K562 (cell line): ENCODE measurements at regions not wholly inside any gene's neighbourhood (a gene's known extent, or its start where the extent isn't known, plus 50 kb on each side); places are given as distances from the start of the nearest gene placed in this dataset.

Experiments
- ATAC-seq: fragments of 200-7000 bp; cut with Tn5 transposase; 3 replicates; pipeline ENCODE4 v1.9.1; 2020; ENCODE audit warnings: moderate library complexity
- BruUV-seq: library from RNA; stranded (reverse); fragments of 400-500 nt; replicated peaks from 2 replicates; lab custom pipeline; 2021; lab: Mats Ljungman, UMichigan
- CTCF ChIA-PET: fragments of 300-600 bp; formaldehyde crosslinking; extraction: SDS; loops from one replicate; lab custom pipeline; 2021; ENCODE audit warnings: low intra/inter-chr PET ratio; lab: Yijun Ruan, JAX
- POLR2A ChIA-PET: fragments of 300-600, 350-650 bp; sonication (Branson Sonifier 250); formaldehyde crosslinking; extraction: SDS; loops from one replicate; lab custom pipeline; 2021; ENCODE audit warnings: antibody characterized with exemption, inconsistent platforms; lab: Yijun Ruan, JAX
- DNase-seq, 4 experiments: peaks; one replicate each; pipeline versions ENCODE4 v3.0.0 to v3.0.0-alpha.2; 2011 to 2018; ENCODE audit warnings: low spot score in 3 of 4, mixed read lengths in 3 of 4; ENCODE audit errors: extremely low read depth in 1 of 4
- FAIRE-seq: peaks from 2 replicates; lab custom pipeline; 2011; peaks lifted over from hg19 to GRCh38; lab: Jason Lieb, UNC
- H2AFZ ChIP-seq: 2 replicates; pipeline ENCODE4 v1.6.0; 2011; ENCODE audit warnings: low read depth, low read length, control low read depth, inconsistent platforms
- H3K27ac ChIP-seq: fragments of 200-600 bp; 3 replicates; pipeline ENCODE4 v1.8.0; 2011; ENCODE audit warnings: low read depth, mild to moderate bottlenecking, control low read depth, inconsistent platforms, low read length, moderate library complexity, mixed read lengths; ENCODE audit errors: extremely low read depth
- H3K27me3 ChIP-seq, 2 experiments: fragments of 300-600 bp in 1 of 2; 2 replicates in 1 of 2; 3 replicates in 1 of 2; pipeline versions ENCODE4 v1.6.0 to v1.8.0; 2011; ENCODE audit warnings: inconsistent platforms in 2 of 2, low read length in 2 of 2, mild to moderate bottlenecking in 1 of 2, mixed read lengths in 1 of 2, moderate library complexity in 1 of 2; ENCODE audit not compliant: control insufficient read depth in 2 of 2, insufficient read depth in 2 of 2
- H3K36me3 ChIP-seq: fragments of 300-600 bp; 3 replicates; pipeline ENCODE4 v1.8.0; 2011; ENCODE audit warnings: mild to moderate bottlenecking, low read length, inconsistent platforms; ENCODE audit not compliant: control insufficient read depth, insufficient read depth
- H3K4me1 ChIP-seq, 2 experiments: fragments of 200-600 bp in 1 of 2; replicated peaks in 1 of 2; 2 replicates in 1 of 2; 3 replicates in 1 of 2; pipeline versions ENCODE4 v1.5.1 to v1.8.0; 2011; ENCODE audit warnings: inconsistent platforms in 2 of 2, low read length in 2 of 2, mild to moderate bottlenecking in 1 of 2, mixed read lengths in 1 of 2, moderate library complexity in 1 of 2; ENCODE audit not compliant: control insufficient read depth in 2 of 2, insufficient read depth in 2 of 2
- H3K4me2 ChIP-seq: 2 replicates; pipeline ENCODE4 v1.6.1; 2011; ENCODE audit warnings: low read length, control low read depth, inconsistent platforms, mixed read lengths; ENCODE audit not compliant: insufficient read depth
- H3K4me3 ChIP-seq: fragments of 200-600 bp; sonication (generic), shearing (Covaris generic); 2 replicates; pipeline ENCODE4 v1.5.1; 2016; ENCODE audit warnings: control low read depth, inconsistent platforms
- H3K79me2 ChIP-seq: fragments of 200-600 bp; 3 replicates; pipeline ENCODE4 v1.8.0; 2011; ENCODE audit warnings: low read length, inconsistent platforms; ENCODE audit not compliant: control insufficient read depth, insufficient read depth
- H3K9ac ChIP-seq, 2 experiments: 2 replicates each; pipeline versions ENCODE4 v1.6.0 to v1.6.1; 2011; ENCODE audit warnings: low read depth in 2 of 2, low read length in 2 of 2, control low read depth in 1 of 2, inconsistent platforms in 1 of 2, mild to moderate bottlenecking in 1 of 2, mixed read lengths in 1 of 2; ENCODE audit not compliant: insufficient read depth in 1 of 2
- H3K9me1 ChIP-seq: one replicate; pipeline ENCODE4 v1.6.0; 2011; ENCODE audit warnings: inconsistent platforms, mild to moderate bottlenecking, low read length, moderate library complexity; ENCODE audit not compliant: control insufficient read depth, insufficient read depth
- H3K9me3 ChIP-seq: replicated peaks from 2 replicates; pipeline ENCODE4 v1.5.1; 2011; ENCODE audit warnings: low read depth, low read length, inconsistent platforms; ENCODE audit not compliant: control insufficient read depth, insufficient read depth
- H4K20me1 ChIP-seq: replicated peaks from 2 replicates; pipeline ENCODE4 v1.6.1; 2011; ENCODE audit warnings: low read length, inconsistent platforms, mixed read lengths; ENCODE audit not compliant: control insufficient read depth, insufficient read depth
- CTCF ChIP-seq, 3 experiments: IDR thresholded peaks in 2 of 3; conservative IDR thresholded peaks in 1 of 3; 2 replicates each; pipeline ENCODE4 v1.5.1; 2011 to 2012; ENCODE audit warnings: low read length in 3 of 3, mild to moderate bottlenecking in 3 of 3, control low read depth in 2 of 3, improper control_type of control experiment in 1 of 3, inconsistent platforms in 1 of 3, low read depth in 1 of 3, mixed read lengths in 1 of 3, moderate library complexity in 1 of 3; ENCODE audit not compliant: insufficient read depth in 2 of 3
- FOS ChIP-seq: IDR thresholded peaks from 3 replicates; pipeline ENCODE4 v1.6.1; 2011; ENCODE audit not compliant: insufficient read length; ENCODE audit errors: extremely low read depth
- HDAC8 ChIP-seq: fragments of 450-650 bp; IDR thresholded peaks from 2 replicates; pipeline ENCODE4 v1.6.1; 2016; ENCODE audit warnings: mild to moderate bottlenecking, missing genetic modification characterization, moderate library complexity, missing compliant biosample characterization
- HLTF ChIP-seq: fragments of 450-650 bp; IDR thresholded peaks from 2 replicates; pipeline ENCODE4 v1.6.1; 2016
- HMGXB4 ChIP-seq: sonication (generic); formaldehyde crosslinking; IDR thresholded peaks from 2 replicates; pipeline ENCODE4 v1.8.1; 2023; ENCODE audit warnings: mild to moderate bottlenecking, missing genetic modification reagents
- KAT2B ChIP-seq: IDR thresholded peaks from one replicate; pipeline ENCODE4 v1.6.1; 2012; ENCODE audit warnings: low read depth, mild to moderate bottlenecking, control low read depth, inconsistent platforms, low read length, moderate library complexity
- LCOR ChIP-seq: sonication (generic); formaldehyde crosslinking; IDR thresholded peaks from 2 replicates; pipeline ENCODE4 v1.8.0; 2022; ENCODE audit warnings: mild to moderate bottlenecking, missing genetic modification reagents
- PHTF2 ChIP-seq: fragments of 250-450 bp; sonication (Bioruptor Pico); IDR thresholded peaks from 2 replicates; pipeline ENCODE4 v1.5.0; 2021; ENCODE audit warnings: mild to moderate bottlenecking
- PRPF4 ChIP-seq: fragments of 200-400 bp; formaldehyde crosslinking; IDR thresholded peaks from one replicate; pipeline ENCODE4 v1.6.1; 2017; ENCODE audit warnings: low read length, low read depth, mild to moderate bottlenecking; ENCODE audit not compliant: insufficient read depth, poor library complexity, severe bottlenecking
- ZBTB1 ChIP-seq: sonication (generic); formaldehyde crosslinking; IDR thresholded peaks from 2 replicates; pipeline ENCODE4 v1.8.1; 2023; ENCODE audit warnings: missing genetic modification reagents, low read depth, mild to moderate bottlenecking, borderline replicate concordance
- ZNF518B ChIP-seq: fragments of 250-450 bp; sonication (Bioruptor Pico); IDR thresholded peaks from 2 replicates; pipeline ENCODE4 v1.5.0; 2021; ENCODE audit warnings: mild to moderate bottlenecking, moderate library complexity
- ZNF57 ChIP-seq: fragments of 450-650 bp; formaldehyde crosslinking; IDR thresholded peaks from 2 replicates; pipeline ENCODE4 v1.4.0; 2020; ENCODE audit warnings: mild to moderate bottlenecking, moderate library complexity
- WGBS: fragments of 100-300 bp; shearing (Covaris generic); methylation state at CpG from one replicate; pipeline ENCODE4 v1.1.6; 2016; ENCODE audit warnings: low coverage, mixed read lengths; ENCODE audit not compliant: insufficient coverage; ENCODE audit errors: missing lambda C conversion rate; 5-methylcytosine and 5-hydroxymethylcytosine counted together
- in situ Hi-C: fragments of 300-500 bp; cut with MboI; formaldehyde crosslinking; loops from 4 replicates; pipeline ENCODE4 v1.15.0; 2018; ENCODE audit warnings: inconsistent platforms, mixed read lengths
- intact Hi-C: fragments of 100-400 bp; cut with micrococcal nuclease; formaldehyde crosslinking; loops from 2 replicates; pipeline ENCODE4 v1.14.2; 2022
- TF ChIP-seq, protein P1 (sequence below): fragments of 250-450 bp; sonication (Bioruptor Pico); IDR thresholded peaks from 2 replicates; pipeline ENCODE4 v1.8.0; 2021; ENCODE audit warnings: mild to moderate bottlenecking, moderate library complexity

GRCh38 chr1:208455821-208456220 lies 211.6 kb upstream of the PLXNA2 start:
- Histone ChIP-seq H2AFZ (no peak overlapping the region), H4K20me1 (no peaks in the 10 kb centered on the region), H3K9me3 (no peaks in the 10 kb centered on the region), H3K79me2 (no peaks in the 10 kb centered on the region), H3K9ac (no peak overlapping the region), H3K4me1 (no peaks in the 10 kb centered on the region), H3K4me3 (no peak overlapping the region), H3K27me3 (no peaks in the 10 kb centered on the region), H3K27ac (no peak overlapping the region), H3K9me1 (no peaks in the 10 kb centered on the region), H3K4me2 (no peak overlapping the region), H3K36me3 (no peaks in the 10 kb centered on the region)
- ATAC-seq (no peak), FAIRE-seq (no peak), DNase-seq (no peak)
- in situ Hi-C loops = no loop called here
- TF ChIP-seq HDAC8 (tag) = no peak
- no peak for TF ChIP-seq ZBTB1 (CRISPR knock-in tag)
- TF ChIP-seq PRPF4 = no peak
- TF ChIP-seq CTCF (IDR thresholded peaks at IDR 0.05 in 2 of 3, conservative IDR thresholded peaks at IDR 0.05 in 1 of 3; ENCODE audit: insufficient read depth in 2 of 3, low read depth in 1 of 3, low read length in 3 of 3) = no peak
- no peak for TF ChIP-seq ZNF518B (CRISPR knock-in tag)
- no peak for TF ChIP-seq LCOR (CRISPR knock-in tag)
- no peak for TF ChIP-seq PHTF2 (CRISPR knock-in tag)
- no peak for TF ChIP-seq ZNF57 (CRISPR knock-in tag)
- TF ChIP-seq HMGXB4 (CRISPR knock-in tag) = no peak
- no peak for TF ChIP-seq HLTF
- TF ChIP-seq, protein P1, sequence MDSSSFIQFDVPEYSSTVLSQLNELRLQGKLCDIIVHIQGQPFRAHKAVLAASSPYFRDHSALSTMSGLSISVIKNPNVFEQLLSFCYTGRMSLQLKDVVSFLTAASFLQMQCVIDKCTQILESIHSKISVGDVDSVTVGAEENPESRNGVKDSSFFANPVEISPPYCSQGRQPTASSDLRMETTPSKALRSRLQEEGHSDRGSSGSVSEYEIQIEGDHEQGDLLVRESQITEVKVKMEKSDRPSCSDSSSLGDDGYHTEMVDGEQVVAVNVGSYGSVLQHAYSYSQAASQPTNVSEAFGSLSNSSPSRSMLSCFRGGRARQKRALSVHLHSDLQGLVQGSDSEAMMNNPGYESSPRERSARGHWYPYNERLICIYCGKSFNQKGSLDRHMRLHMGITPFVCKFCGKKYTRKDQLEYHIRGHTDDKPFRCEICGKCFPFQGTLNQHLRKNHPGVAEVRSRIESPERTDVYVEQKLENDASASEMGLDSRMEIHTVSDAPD (CRISPR knock-in tag) = no peak
- no peak for TF ChIP-seq FOS
- no peak for TF ChIP-seq KAT2B
- BruUV-seq = no TSS peak
- ChIA-PET CTCF (no interaction called here), POLR2A (no interaction called here)
- 6% methylated on average over 3 of the region's 3 CpGs for WGBS
- intact Hi-C loops = loop anchor here (10.0 kb wide), 1 partner anchor 201 kb away; no protein-coding TSS in a partner anchor
